Prostate gland (tissue), 2 donors: ENCODE measurements at regions not wholly inside any gene's neighbourhood (a gene's known extent, or its start where the extent isn't known, plus 50 kb on each side); places are given as distances from the start of the nearest gene placed in this dataset.

Experiments used
- DNase-seq: peaks from one replicate; pipeline ENCODE4 v3.0.0-alpha.2; 2019; ENCODE audit warnings: low spot score
- H3K27ac ChIP-seq, 2 donors: fragments of 200-600 bp; sonication (generic); 2 replicates each; pipeline ENCODE4 v1.5.1; 2017 to 2019
- H3K27me3 ChIP-seq: fragments of 200-600 bp; sonication (generic); replicated peaks from 2 replicates; pipeline ENCODE4 v1.5.1; 2019; ENCODE audit not compliant: insufficient read depth
- H3K36me3 ChIP-seq, 2 donors: fragments of 200-600 bp; sonication (generic); 1 replicate in 1 of 2; 2 replicates in 1 of 2; pipeline versions ENCODE4 v1.5.1 to v1.8.1; 2017 to 2019
- H3K4me1 ChIP-seq: fragments of 200-600 bp; sonication (generic); replicated peaks from 2 replicates; pipeline ENCODE4 v1.5.1; 2019
- H3K4me3 ChIP-seq, 2 donors: fragments of 200-600 bp; sonication (generic); 2 replicates each; pipeline ENCODE4 v1.5.1; 2017 to 2019
- H3K9me3 ChIP-seq: fragments of 200-600 bp; sonication (generic); 2 replicates; pipeline ENCODE4 v1.5.1; 2017
- CTCF ChIP-seq, 4 experiments: fragments of 200-600 bp in 2 of 4; fragments of 450-650 bp in 2 of 4; sonication (generic) in 2 of 4; IDR thresholded peaks; 1 replicate in 3 of 4; 2 replicates in 1 of 4; pipeline ENCODE4 v1.5.1; 2016 to 2019; ENCODE audit warnings: antibody characterized with exemption in 4 of 4, mild to moderate bottlenecking in 2 of 4, moderate library complexity in 2 of 4
- POLR2A ChIP-seq: fragments of 450-650 bp; IDR thresholded peaks from one replicate; pipeline ENCODE4 v1.6.1; 2016; ENCODE audit warnings: antibody characterized with exemption, mild to moderate bottlenecking
- POLR2AphosphoS5 ChIP-seq: sonication (generic); formaldehyde crosslinking; IDR thresholded peaks from one replicate; pipeline ENCODE4 v1.6.1; 2017; ENCODE audit warnings: antibody characterized with exemption
- WGBS: methylation state at CpG from one replicate; pipeline ENCODE4 v1.1.5; 2018; 5-methylcytosine and 5-hydroxymethylcytosine counted together
- intact Hi-C: fragments of 100-400 bp; cut with DNase I; formaldehyde crosslinking; loops from one replicate; pipeline ENCODE4 v1.14.2; 2022

- no peaks in the 10 kb centered on the region for H3K27me3 ChIP-seq
- no peaks in the 10 kb centered on the region for H3K9me3 ChIP-seq
- no peak for DNase-seq
- H3K27ac ChIP-seq = no peak overlapping the region
- 40% methylated on average over 2 of the region's 2 CpGs for WGBS
- H3K4me3 ChIP-seq = no peak overlapping the region
- H3K36me3 ChIP-seq = no peaks in the 10 kb centered on the region
- TF ChIP-seq POLR2AphosphoS5 = no peak
- intact Hi-C loops = no loop called here
- H3K4me1 ChIP-seq = no peaks in the 10 kb centered on the region
Measured at GRCh38 chr9:117543089-117543488, 128.2 kb upstream of the ASTN2 start.

GRCh38 chr9:117542021-117542420 lies 127.2 kb upstream of the ASTN2 start:
- no peaks in the 10 kb centered on the region for H3K4me1 ChIP-seq
- intact Hi-C loops = no loop called here
- H3K36me3 ChIP-seq = no peaks in the 10 kb centered on the region
- TF ChIP-seq POLR2A = no peak
- no peak for TF ChIP-seq POLR2AphosphoS5
- TF ChIP-seq CTCF (IDR thresholded peaks at IDR 0.05) = no peak
- WGBS = 58% methylated on average over 3 of the region's 3 CpGs
- no peaks in the 10 kb centered on the region for H3K9me3 ChIP-seq
- no peak for DNase-seq
- H3K27ac ChIP-seq = no peak overlapping the region
- H3K27me3 ChIP-seq = no peaks in the 10 kb centered on the region
- H3K4me3 ChIP-seq = no peak overlapping the region

GRCh38 chr9:117541181-117541580 lies 126.3 kb upstream of the ASTN2 start:
- TF ChIP-seq POLR2A = no peak
- Histone ChIP-seq H3K9me3 (no peaks in the 10 kb centered on the region), H3K4me1 (no peaks in the 10 kb centered on the region), H3K27me3 (no peaks in the 10 kb centered on the region), H3K36me3 (no peaks in the 10 kb centered on the region), H3K27ac (no peak overlapping the region), H3K4me3 (no peak overlapping the region)
- intact Hi-C loops = no loop called here
- DNase-seq = no peak
- 74% methylated on average over 8 of the region's 8 CpGs for WGBS

- H3K27me3 ChIP-seq = no peaks in the 10 kb centered on the region
- H3K9me3 ChIP-seq = no peaks in the 10 kb centered on the region
- no peak overlapping the region for H3K27ac ChIP-seq
- no peak overlapping the region for H3K4me3 ChIP-seq
- no peaks in the 10 kb centered on the region for H3K36me3 ChIP-seq
- DNase-seq = no peak
- no peak for TF ChIP-seq POLR2A
- intact Hi-C loops = no loop called here
- no peaks in the 10 kb centered on the region for H3K4me1 ChIP-seq
Measured at GRCh38 chr9:117535973-117536372, 121.1 kb upstream of the ASTN2 start.

- DNase-seq = no peak
- no peaks in the 10 kb centered on the region for H3K36me3 ChIP-seq
- TF ChIP-seq POLR2AphosphoS5 (no peak), CTCF (IDR thresholded peaks at IDR 0.05) (no peak), POLR2A (no peak)
- no peaks in the 10 kb centered on the region for H3K9me3 ChIP-seq
- no peak overlapping the region for H3K4me3 ChIP-seq
- no peaks in the 10 kb centered on the region for H3K4me1 ChIP-seq
- H3K27me3 ChIP-seq = no peaks in the 10 kb centered on the region
- intact Hi-C loops = no loop called here
- H3K27ac ChIP-seq = no peak overlapping the region
- WGBS = 5% methylated on average over 3 of the region's 3 CpGs
Measured at GRCh38 chr9:117535434-117535833, 120.6 kb upstream of the ASTN2 start.

- DNase-seq = no peak
- Histone ChIP-seq H3K36me3 (no peaks in the 10 kb centered on the region), H3K27ac (no peak overlapping the region), H3K9me3 (no peaks in the 10 kb centered on the region), H3K4me3 (no peak overlapping the region), H3K27me3 (no peaks in the 10 kb centered on the region), H3K4me1 (no peaks in the 10 kb centered on the region)
- 85% methylated on average over 1 of the region's 1 CpG for WGBS
- intact Hi-C loops = no loop called here
- TF ChIP-seq POLR2AphosphoS5 (no peak), POLR2A (no peak), CTCF (IDR thresholded peaks at IDR 0.05) (no peak)
Measured at GRCh38 chr9:117528225-117528624, 113.4 kb upstream of the ASTN2 start.
